Frontal cortex (tissue), 3 donors: ENCODE measurements at regions not wholly inside any gene's neighbourhood (a gene's known extent, or its start where the extent isn't known, plus 50 kb on each side); places are given as distances from the start of the nearest gene placed in this dataset.
"Not testable (repeated sequence)": the region's sequence is repeated elsewhere in the genome, so short reads cannot be mapped to it uniquely, and the experiment has no call there.

Experiments used
- DNase-seq, 2 donors: peaks; one replicate each; pipeline ENCODE4 v3.0.0; 2012; ENCODE audit warnings: low spot score in 2 of 2
- FAIRE-seq: peaks from 2 replicates; lab custom pipeline; 2012; peaks lifted over from hg19 to GRCh38; lab: Jason Lieb, UNC
- donor health status: control.
- donor health status: control.
- donor health status: control.

DNA sequence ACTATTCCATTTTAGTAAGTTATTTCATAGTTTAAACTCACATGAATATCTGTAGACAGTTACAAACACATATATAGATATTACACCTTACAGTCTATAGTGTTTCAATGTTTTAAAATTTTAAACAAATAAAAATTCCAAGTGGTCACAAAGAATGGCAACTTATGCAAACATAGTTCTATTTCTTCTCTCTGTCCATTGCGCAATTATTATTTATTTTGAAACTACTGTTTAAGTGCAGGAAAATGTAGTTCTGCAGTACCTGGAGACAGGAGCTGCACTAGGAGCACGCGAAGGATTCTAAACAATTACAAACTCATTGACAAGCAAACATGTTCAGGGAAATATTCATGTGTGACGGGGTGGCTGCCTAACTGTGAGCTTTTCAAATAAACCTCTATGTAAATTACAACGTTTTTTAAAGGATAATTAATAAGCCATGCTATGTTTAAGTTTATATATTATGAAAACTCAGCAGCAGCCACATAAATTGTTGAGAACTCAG lies 312.0 kb upstream of the DUSP10 start:
- DNase-seq (no peak), FAIRE-seq (no peak)

DNA sequence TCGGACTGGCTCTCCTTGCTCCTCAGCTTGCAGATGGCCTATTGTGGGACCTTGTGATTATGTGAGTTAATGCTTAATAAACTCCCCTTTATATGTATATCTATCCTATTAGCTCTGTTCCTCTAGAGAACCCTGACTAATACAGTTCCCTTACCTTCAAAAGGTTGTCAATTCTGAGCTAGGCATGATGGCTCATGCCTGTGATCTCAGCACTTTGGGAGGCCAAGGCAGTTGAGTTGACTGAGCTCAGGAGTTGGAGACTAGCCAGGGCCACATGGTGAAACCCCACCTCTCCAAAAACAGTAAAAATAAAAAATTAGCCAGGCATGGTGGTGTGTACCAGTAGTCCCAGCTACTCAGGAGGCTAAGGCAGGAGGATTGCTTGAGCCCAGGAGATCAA lies 309.4 kb upstream of the DUSP10 start:
- DNase-seq, FAIRE-seq: not testable (repeated sequence)

DNA sequence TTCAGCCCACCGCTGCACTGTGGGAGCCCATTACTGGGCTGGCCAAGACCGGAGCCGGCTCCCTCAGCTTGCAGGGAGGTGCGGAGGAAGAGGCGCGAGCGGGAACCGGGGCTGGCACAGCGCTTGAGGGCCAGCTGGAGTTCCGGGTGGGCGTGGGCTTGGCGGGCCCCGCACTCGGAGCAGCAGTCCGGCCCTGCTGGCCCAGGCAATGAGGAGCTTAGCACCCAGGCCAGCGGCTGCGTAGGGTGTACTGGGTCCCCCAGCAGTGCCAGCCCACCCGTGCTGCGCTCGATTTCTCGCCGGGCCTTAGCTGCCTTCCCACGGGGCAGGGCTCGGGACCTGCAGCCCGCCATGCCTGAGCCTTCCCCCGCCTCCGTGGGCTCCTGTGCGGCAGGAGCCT lies 307.8 kb upstream of the DUSP10 start:
- not testable (repeated sequence) for DNase-seq, FAIRE-seq

DNA sequence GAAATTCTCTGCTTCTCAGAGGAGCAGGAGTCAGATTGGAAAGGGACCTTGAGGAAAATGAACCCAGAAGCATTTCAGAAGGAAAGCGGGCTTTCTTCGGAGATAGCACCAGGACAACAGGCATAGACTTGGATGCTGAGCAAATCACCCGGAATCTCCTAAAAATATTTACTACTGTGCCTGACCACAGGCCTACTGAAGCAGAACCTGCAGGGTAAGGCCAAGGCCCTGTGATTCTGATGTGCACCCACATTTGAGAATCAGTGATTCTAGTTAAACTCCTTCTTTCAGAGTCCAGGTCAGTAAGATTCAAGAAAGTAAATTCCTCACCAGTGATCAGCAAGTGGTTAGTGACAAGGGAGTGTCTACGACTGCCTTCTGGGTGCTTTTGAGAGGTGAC lies 307.3 kb upstream of the DUSP10 start:
- FAIRE-seq (no peak), DNase-seq (no peak)

DNA sequence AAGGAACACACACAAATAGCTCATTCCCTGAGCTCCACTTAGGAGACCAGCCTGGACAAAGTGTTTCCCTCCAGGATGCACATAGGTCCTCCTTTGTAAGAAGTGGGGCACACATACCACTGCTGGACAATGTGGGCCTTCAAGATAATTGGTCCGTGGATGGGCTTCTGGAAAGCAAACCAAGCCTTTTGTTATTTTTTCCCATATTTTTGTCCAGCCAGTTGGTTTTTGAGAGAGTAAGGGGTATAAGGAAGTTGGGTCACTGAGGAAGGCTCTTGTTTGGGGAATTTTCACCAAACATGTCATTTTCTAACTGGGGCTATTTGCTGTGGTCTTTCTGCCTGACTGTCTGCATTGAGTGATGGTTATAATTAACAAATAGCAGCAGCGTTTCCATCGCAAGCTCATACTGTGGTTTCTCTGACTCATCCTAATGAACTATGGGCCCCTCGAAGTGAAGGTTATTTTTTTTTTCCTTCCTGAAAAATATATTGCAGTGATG lies 306.3 kb upstream of the DUSP10 start:
- DNase-seq (no peak), FAIRE-seq (no peak)

DNA sequence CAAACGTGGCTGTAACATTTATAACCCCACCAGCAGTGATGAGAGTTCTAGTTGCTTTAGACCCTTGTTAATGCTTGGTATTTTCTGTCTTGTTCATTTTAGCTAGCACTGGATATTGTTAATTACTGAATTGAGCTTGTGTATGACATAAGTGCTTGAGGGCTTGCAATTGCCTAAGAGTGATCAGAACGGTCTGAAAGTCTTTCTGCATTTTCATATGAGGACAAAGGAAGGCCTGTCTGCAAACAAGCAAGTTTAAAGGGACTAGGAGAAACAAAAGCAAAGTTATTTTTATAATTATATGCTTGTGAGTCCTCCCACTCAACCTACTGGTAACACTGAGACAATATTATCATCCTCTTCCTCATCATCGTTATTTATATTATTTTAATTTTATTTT lies 305.5 kb upstream of the DUSP10 start:
- FAIRE-seq (no peak), DNase-seq (no peak)

DNA sequence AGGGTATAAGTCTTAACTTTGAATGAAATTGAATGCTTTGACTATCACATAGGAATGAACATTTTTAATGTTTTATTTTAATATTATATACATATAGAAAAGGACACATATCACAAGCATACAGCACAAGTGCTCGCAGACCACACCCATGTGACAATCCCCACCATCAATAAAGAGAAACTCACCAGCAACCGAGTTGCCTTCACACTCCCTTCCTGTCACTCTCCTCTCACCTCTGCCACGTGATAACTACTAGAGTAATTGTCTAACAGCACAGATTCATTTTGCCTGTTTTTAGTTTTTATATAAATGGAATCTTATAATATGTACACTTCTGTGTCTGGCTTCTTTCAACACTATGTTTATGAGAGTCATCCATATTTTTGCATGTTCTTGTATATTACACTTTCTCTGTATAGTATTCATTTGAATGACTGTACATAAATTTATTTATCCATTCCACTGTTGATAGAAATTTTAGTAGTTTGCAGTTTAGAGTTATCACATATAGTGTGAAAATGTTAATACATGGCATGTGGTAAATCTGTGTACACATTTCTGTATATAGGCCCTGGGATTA lies 304.9 kb upstream of the DUSP10 start:
- no peak for DNase-seq

DNA sequence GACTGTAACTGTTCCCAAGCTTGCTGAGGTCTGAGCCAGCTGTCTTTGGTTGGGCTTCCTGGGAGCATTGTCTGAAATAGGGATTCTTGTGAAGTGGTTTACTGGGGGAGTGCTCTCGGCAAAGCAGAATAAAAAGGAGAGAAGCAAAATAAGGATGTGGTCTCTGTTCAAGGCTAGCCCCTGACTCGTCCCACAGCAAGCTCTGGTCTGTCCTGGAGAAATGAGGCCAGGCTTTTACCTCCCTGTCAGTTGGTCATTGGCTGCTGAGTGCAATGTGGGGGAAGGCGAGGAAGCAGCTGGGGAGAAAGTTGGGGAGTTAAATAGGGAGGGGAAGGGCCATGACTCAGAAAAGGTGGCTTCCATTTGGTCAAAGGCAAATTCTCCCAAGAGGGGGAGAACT lies 303.9 kb upstream of the DUSP10 start:
- no peak for FAIRE-seq

More for the DNA sequence above, 304.9 kb upstream of the DUSP10 start:
- FAIRE-seq, result no peak

DNA sequence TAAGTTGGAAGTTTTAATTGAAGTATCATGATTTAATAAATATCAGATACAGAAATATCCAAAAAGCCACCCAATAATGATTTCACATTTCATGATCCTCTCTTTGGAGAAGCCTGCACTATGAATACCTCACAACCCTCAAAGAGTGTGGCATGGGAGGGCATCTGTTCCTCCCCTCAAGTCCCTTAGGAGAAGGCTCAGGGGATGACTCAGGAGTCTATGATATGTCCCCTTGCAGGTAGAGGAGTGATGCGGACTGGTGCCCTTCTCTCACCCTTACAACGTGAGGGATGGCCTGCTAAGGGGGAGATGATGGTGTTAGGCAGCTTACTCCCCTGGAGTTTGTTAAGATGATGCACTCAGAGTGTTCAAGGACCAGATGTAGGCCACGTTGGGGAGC lies 303.3 kb upstream of the DUSP10 start:
- no peak for FAIRE-seq
- no peak for DNase-seq

More for the DNA sequence above, 303.9 kb upstream of the DUSP10 start:
- no peak for DNase-seq

DNA sequence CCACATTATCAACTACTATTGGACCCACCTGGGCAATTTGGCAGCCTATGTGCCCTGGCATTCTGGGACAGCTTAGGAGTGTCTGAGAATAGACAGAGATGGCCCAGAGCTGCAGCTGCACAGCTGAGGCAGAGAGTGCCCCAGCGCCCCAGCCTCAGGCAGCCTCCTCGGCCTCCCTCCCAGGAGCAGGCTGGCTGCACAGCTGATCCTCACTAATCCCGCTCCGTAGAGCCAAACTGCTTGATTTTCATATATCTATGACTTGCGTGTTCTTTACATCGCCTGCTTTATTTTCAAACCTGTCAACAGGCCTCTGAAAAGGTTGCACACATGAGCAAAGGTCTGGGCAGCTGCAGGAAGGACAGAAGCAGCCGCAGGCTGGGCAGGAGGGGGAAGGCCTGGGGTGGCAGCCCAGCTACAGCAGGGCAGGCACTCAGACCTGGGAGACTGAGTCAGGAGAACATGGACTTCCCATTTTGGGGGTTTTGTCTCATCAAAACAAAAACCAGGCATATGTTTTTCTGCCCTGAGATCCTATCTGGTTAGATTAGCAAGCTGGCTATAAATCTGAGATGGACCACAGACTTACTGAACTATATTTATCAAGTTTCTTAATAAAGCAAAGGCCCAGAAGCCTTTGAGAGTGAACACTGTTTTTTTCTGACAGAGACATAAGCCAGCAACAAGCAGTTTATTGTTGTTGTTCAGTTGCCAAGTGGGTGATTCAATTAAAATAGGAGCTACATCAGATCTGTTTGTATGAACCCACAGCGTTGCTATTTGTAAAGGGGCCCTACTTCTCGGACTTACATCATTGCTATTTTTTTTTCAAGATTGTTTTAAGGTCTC lies 301.8 kb upstream of the DUSP10 start:
- DNase-seq, result no peak
- FAIRE-seq, result no peak

DNA sequence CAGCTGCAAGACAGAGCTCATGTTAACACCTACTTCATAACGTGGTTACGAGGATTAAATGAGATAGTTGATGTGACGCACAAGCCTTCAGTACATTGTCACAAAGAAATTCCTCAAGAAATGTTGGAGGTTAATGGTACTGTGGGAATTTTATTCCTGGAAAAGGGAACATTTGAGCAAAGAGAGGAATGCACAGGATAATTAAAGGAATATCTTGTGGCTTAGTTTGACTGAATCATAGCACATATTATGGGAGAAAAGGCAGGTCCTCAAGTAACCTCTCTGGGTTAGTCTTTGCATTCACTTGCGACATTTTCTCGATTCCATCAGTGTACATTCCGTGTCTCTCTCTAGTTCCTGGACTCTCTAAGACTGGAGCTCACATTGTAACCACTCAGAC lies 300.2 kb upstream of the DUSP10 start:
- no peak for DNase-seq
- no peak for FAIRE-seq

DNA sequence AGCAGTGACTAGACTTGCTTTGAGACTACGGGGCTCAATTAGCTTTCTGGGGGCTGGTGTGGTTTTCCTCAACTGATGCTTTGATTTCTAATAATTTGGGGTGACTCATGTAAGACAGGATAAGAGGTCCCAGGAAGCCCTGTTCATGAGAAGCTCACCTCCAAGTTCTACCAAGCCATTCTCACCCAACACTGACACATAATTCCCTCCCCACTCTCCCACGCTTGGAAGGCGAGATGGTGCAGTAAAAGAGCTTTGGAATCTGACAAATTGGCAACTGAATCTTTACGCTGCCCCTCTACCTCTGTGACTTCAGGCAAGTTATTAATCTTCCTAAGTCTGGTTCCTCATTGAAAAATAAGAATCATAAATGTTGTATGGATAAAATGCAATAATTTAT lies 299.1 kb upstream of the DUSP10 start:
- FAIRE-seq (no peak), DNase-seq (no peak)

DNA sequence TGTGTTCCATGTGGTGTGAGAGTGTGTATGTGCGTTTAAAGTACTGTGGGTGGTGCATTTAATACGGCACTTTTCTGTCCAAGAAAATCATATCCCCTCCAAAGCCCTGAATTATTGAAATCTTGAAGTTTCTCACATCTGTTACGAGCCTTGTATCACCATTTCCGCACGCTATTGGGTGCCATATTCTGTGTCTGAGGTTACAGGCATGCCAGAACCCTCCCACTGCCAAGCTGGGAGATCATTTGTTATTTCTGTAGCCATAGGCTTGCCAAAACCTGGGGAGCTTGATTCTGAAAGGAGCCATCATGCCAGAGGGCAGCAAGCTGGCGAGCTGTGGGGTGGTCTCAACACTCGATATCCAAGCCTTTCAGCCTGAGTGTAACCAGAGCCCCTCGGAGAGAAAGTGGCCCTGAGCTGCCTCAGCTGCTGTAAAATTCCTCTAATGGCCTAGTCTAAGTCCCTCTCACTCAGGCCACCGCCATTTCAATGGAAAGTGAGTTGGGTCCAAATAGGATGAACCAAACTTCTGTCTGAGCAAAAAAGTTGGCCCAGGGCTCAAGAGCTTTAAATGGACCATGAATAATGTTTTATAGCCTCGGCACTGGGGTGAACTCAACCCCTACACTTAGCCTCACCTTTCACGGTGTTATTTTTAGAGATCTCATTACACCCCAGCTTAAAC lies 298.4 kb upstream of the DUSP10 start:
- DNase-seq, result no peak
- FAIRE-seq, result no peak

DNA sequence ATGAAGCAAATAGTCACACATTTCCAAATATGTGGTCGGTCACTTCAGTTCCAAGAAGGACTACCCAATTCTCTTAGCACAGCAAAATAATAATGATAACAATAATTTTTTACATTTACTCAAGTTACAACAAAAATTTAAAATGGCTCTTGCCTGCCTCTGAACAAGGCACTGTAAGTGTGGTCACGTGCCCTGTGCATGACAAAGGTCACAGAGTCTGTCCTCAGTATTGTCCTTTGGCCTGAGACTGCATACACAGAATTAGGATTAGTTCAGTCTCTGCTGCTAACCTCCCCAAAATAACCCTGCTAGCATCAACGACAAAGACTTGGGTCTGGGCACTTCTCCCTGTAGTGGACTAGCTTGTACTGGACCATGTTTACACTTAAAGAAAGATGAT lies 297.1 kb upstream of the DUSP10 start:
- DNase-seq (no peak), FAIRE-seq (no peak)

DNA sequence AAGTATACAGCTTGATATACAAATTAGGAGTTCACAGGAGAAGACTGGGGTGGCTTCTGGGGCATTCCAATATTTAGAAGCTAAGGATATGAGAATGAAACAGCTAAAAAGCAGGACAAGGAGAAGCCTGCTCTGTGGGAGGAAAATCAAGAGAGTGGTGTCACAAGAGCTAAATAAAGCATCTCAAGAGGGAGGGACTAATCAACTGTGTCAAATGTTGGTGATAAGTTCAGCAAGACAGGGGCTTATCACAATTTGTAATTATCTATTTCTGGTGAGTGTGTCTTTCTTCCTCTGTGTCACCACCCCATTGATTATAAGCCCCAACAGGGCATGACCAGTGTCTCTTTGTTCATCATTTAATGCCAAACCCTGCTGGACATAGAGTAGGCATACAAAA lies 295.8 kb upstream of the DUSP10 start:
- no peak for DNase-seq
- FAIRE-seq, result no peak

DNA sequence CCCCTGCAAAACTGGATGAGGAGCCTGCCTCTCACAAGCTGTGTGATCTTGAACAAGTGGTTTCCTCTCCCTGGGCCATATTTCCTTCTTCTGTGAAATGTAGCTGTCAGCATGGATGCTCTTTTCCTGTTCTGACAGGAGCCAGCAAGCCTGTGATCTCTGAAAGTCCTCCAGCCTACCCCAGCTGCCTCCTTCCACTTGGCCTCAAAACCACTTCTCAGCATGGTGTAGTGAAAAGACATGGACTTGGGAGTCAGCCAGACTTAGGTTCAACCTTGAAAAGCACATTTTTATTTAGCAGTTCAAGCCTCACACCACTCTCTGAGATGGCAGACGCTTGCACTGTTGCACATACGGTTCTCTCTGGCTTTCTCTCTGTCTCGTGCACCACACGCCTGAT lies 292.9 kb upstream of the DUSP10 start:
- FAIRE-seq (no peak), DNase-seq (no peak)

DNA sequence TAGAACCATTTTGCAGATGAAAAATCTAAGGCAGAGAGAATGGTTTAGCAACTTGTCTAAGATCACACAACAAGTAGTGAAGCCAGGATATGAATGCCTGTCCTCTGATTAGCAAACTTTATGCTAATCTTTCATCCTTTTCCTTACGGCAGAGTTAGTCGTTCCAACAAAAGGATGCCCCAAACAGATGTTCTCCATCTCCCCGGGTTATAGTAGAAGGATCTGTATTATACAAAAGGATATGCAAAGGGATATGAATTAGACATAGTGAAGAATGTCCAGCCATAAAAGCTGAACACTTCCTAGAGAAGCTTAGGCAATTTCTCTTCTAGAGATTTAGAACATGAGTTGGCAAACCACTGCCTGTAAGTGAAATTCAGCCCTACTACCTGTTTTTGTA lies 291.6 kb upstream of the DUSP10 start:
- no peak for FAIRE-seq

DNA sequence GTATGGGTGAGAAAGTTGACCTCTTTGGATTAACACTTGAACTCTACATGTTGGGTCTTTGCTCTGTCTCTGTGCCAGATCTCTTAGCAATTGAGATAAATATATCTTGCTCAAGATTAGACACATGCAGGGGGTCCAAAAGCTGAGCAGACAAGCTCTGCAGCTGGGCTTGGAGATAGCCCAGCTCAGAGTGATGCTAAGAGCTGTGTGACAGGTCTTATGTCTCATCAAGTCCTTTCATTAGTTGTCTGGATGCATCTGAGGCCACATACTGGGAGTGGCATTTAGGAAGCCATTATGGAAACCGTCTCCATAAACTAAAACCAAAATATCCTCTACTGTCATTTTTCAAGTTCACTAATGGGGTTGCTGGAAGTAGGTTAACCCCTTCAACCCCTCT lies 289.4 kb upstream of the DUSP10 start:
- no peak for FAIRE-seq
- DNase-seq, result no peak

More for the DNA sequence above, 291.6 kb upstream of the DUSP10 start:
- no peak for DNase-seq

DNA sequence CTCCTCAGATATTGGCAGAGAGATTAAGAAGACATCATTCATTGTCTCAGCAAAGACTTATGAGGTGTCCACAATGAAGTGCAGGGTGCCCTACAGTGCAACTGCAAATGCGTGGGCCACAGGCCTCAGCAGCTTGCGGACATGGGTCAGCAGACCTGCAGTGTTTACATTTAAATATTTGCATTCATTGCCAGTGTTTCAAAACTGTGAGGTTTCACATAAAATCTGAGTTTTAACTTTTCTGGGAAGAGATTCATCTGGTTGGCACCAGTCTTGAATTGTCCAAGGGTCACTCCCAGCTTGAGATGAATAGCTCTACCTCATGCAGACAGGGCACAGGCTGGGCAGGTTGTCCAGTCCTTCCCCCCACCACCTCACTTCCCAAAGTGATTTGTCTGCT lies 286.8 kb upstream of the DUSP10 start:
- DNase-seq (no peak), FAIRE-seq (no peak)

DNA sequence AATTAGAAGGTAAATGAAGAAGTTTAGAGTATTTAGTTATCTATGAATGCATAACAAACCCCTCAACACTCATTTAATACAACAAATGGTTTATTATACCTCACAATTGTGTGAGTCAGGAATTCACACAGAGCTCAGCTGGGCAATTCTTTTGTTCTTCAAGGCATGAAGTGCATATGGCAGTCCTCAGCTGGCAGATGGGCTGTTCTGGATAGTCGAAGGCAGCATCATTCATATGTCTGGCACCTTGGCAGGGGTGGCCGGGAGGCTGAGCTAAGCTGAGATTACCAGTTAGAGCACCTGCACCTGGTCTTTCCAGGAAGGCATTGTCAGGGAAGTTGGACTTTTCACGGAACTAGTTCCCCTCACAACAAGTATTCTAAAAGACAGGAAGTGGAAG lies 286.2 kb upstream of the DUSP10 start:
- no peak for DNase-seq
- no peak for FAIRE-seq

DNA sequence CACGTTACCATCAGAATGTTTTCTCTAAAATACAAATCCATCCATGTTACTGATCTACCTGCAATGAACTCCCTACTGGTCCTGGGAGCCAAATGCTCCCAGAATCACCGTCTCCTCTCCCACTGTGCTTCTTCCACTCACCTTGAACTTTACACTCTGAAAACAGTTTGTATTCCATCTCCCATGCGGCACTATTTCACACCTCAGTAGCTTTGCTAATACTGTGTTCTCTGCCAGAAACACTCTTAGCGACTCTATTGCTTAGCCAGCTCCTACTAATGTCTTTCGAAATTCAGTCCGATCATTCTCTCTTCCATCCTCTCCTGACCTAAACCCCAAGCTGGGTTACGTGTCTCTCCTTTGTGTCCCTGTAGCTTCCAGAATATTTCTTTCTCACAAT lies 284.4 kb upstream of the DUSP10 start:
- FAIRE-seq (no peak), DNase-seq (no peak)
